Parathyroid adenoma (tissue), 2 donors: ENCODE measurements at regions not wholly inside any gene's neighbourhood (a gene's known extent, or its start where the extent isn't known, plus 50 kb on each side); places are given as distances from the start of the nearest gene placed in this dataset.

ENCODE experiments used
- H2AFZ ChIP-seq: fragments of 300-600 bp; sonication (generic); one replicate; pipeline ENCODE4 v1.7.0; 2017; ENCODE audit warnings: antibody characterized with exemption, mild to moderate bottlenecking
- H3K27ac ChIP-seq: fragments of 300-600 bp; sonication (generic); one replicate; pipeline ENCODE4 v1.7.0; 2017
- H3K27me3 ChIP-seq: fragments of 300-600 bp; sonication (generic); one replicate; pipeline ENCODE4 v1.7.0; 2017; ENCODE audit warnings: low read length; ENCODE audit not compliant: control insufficient read depth, insufficient read depth
- H3K36me3 ChIP-seq: fragments of 300-600 bp; sonication (generic); one replicate; pipeline ENCODE4 v1.7.0; 2017; ENCODE audit warnings: low read length; ENCODE audit not compliant: control insufficient read depth, insufficient read depth
- H3K4me1 ChIP-seq: fragments of 300-600 bp; sonication (generic); one replicate; pipeline ENCODE4 v1.7.0; 2017; ENCODE audit warnings: control low read depth
- H3K4me2 ChIP-seq: fragments of 300-600 bp; sonication (generic); one replicate; pipeline ENCODE4 v1.7.0; 2017; ENCODE audit warnings: low read length
- H3K4me3 ChIP-seq: fragments of 300-600 bp; sonication (generic); one replicate; pipeline ENCODE4 v1.7.0; 2017; ENCODE audit warnings: low read depth, low read length
- H3K79me2 ChIP-seq: fragments of 300-600 bp; sonication (generic); one replicate; pipeline ENCODE4 v1.7.0; 2017; ENCODE audit warnings: control low read depth
- H3K9ac ChIP-seq: fragments of 300-600 bp; sonication (generic); one replicate; pipeline ENCODE4 v1.7.0; 2017; ENCODE audit warnings: mild to moderate bottlenecking
- H3K9me3 ChIP-seq: fragments of 300-600 bp; sonication (generic); one replicate; pipeline ENCODE4 v1.7.0; 2017; ENCODE audit warnings: low read length; ENCODE audit not compliant: control insufficient read depth
- TF ChIP-seq, protein P1 (sequence below): fragments of 300-600 bp; sonication (generic); IDR thresholded peaks from one replicate; pipeline ENCODE4 v1.7.0; 2017; ENCODE audit warnings: antibody characterized with exemption, mild to moderate bottlenecking
- donor health status: primary hyperparathyroidism.

DNA sequence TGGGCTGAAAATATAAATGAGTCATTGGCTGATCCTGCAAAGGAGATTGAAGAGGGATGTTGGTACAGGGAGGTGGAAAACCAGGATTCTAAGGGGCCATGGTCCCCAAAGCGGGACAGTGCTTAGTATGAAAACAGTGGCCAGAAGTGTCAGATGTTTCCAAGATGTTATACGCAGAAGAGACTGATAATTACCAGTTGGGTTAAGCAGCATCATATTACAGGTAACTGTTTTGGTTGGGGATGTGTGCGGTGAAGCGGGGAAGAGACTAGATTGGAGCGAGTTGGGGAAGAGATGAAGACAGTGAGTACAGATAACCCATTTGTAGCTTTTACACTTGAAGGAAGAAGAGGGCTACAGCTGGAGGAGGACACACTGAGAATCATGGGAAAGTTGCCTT is 80.8 kb downstream of the PLEKHG1 start:
- Histone ChIP-seq H3K4me2 (no peak overlapping the region), H3K27me3 (no peaks in the 10 kb centered on the region), H3K36me3 (no peaks in the 10 kb centered on the region), H3K79me2 (peaks cover 67% of the 10 kb centered on the region), H3K9me3 (no peaks in the 10 kb centered on the region), H3K4me1 (peaks cover 25% of the 10 kb centered on the region), H3K4me3 (no peak overlapping the region), H3K9ac (no peak overlapping the region), H2AFZ (no peak overlapping the region), H3K27ac (no peak overlapping the region)
- TF ChIP-seq, protein P1, sequence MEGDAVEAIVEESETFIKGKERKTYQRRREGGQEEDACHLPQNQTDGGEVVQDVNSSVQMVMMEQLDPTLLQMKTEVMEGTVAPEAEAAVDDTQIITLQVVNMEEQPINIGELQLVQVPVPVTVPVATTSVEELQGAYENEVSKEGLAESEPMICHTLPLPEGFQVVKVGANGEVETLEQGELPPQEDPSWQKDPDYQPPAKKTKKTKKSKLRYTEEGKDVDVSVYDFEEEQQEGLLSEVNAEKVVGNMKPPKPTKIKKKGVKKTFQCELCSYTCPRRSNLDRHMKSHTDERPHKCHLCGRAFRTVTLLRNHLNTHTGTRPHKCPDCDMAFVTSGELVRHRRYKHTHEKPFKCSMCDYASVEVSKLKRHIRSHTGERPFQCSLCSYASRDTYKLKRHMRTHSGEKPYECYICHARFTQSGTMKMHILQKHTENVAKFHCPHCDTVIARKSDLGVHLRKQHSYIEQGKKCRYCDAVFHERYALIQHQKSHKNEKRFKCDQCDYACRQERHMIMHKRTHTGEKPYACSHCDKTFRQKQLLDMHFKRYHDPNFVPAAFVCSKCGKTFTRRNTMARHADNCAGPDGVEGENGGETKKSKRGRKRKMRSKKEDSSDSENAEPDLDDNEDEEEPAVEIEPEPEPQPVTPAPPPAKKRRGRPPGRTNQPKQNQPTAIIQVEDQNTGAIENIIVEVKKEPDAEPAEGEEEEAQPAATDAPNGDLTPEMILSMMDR = no peak

DNA sequence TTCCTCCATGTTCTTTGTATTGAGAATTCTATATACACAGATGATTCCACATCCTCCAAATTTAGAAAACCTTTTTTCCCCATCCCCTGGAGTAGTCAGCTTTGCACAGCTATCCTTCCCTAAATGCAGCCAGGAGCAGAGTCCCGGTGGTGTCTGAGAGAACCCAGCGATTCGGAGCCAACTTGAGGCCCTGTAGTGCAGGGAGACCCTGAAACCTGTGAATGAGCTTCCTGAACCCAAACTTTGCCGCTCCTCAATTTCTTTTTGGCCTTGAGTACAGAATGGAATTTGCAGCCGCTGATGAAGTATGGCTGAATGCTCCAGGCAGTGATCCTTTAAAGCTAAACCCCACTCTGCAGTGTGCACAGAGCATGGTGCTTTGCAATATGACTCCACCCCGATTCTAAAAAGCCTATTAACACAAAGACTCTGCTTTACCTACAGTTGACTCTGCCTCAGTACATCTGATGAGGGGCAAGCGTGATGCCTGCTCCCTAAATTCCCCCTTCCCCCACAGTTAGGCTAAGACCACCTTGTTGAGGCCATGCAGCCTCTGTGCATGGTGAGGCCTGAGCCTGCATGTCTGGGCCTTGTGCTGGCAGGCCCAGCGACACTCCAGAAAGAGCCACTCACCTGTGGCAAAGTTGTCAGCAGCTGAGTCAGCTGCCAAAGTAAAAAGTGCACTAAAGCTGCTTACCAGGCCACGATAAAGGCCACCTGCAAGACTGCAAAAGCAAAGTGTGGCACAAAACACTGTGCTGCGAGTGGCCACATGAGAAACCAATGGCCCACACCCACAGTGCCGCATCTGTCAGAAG is 82.1 kb downstream of the PLEKHG1 start:
- Histone ChIP-seq H3K4me2 (no peak overlapping the region), H3K4me1 (peaks cover 31% of the 10 kb centered on the region), H3K27me3 (no peaks in the 10 kb centered on the region), H3K36me3 (no peaks in the 10 kb centered on the region), H3K9me3 (no peaks in the 10 kb centered on the region), H3K4me3 (no peak overlapping the region), H3K27ac (peak overlapping the region; percentile 58), H3K9ac (no peak overlapping the region), H2AFZ (no peak overlapping the region), H3K79me2 (peaks cover 67% of the 10 kb centered on the region)
- TF ChIP-seq, protein P1 = no peak

DNA sequence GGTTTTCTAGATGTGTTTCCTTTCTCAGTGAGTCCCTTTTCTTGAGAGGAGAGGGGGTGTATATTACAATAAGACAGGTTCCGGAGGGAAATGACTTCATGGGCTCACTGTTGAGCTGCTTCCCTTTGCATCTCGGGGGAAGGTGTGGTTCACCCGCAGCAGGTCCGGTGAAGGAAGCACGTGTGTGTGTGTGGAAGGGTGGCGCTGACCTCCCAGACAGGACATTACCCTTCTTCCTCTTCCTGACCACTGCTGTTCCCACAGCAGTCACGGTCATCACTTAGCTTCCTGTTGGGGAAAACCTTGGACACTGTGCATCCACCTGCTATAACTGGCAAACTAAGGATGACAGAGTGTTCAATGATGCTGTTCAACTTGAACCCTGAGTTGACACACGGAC is 83.6 kb downstream of the PLEKHG1 start:
- Histone ChIP-seq H3K27ac (peak overlapping the region; percentile 63), H3K27me3 (no peaks in the 10 kb centered on the region), H3K79me2 (peaks cover 64% of the 10 kb centered on the region), H3K4me3 (no peak overlapping the region), H3K36me3 (no peaks in the 10 kb centered on the region), H3K4me1 (peaks cover 31% of the 10 kb centered on the region), H3K9ac (no peak overlapping the region), H3K9me3 (no peaks in the 10 kb centered on the region), H3K4me2 (no peak overlapping the region), H2AFZ (no peak overlapping the region)
- TF ChIP-seq, protein P1 = no peak

DNA sequence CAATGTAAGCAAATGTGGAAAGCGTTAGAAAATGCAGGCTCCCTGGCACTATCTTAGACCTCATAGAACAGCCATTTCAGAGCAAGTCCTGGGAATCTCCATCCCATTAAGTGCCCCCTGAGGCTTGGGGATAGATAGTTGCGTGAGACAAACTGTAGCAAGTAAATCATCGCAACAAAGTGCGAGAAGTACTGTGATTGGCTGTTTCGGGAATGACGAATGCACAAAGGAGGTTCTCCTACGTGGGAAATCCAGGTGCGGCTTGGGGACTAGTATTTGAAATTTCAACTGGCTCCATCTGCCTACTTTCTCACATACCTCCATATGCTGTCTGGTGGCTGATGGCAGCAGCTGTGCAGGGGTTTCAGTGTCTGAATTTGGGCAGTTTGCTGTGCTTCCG is 84.5 kb downstream of the PLEKHG1 start:
- TF ChIP-seq, protein P1 = no peak
- H3K36me3 ChIP-seq = no peaks in the 10 kb centered on the region
- no peaks in the 10 kb centered on the region for H3K27me3 ChIP-seq
- H3K9ac ChIP-seq = no peak overlapping the region
- peak overlapping the region; percentile 63 for H3K27ac ChIP-seq
- peaks cover 63% of the 10 kb centered on the region for H3K79me2 ChIP-seq
- no peaks in the 10 kb centered on the region for H3K9me3 ChIP-seq
- peaks cover 31% of the 10 kb centered on the region for H3K4me1 ChIP-seq
- no peak overlapping the region for H2AFZ ChIP-seq
- H3K4me3 ChIP-seq = no peak overlapping the region
- no peak overlapping the region for H3K4me2 ChIP-seq
